H1 (cell line): ENCODE measurements at regions not wholly inside any gene's neighbourhood (a gene's known extent, or its start where the extent isn't known, plus 50 kb on each side); places are given as distances from the start of the nearest gene placed in this dataset.

Experiments used
- HDAC6 ChIP-seq: IDR thresholded peaks from one replicate; pipeline ENCODE4 v1.7.1; 2012; ENCODE audit warnings: low read depth, mild to moderate bottlenecking, inconsistent platforms, low read length, moderate library complexity
- SP2 ChIP-seq: IDR thresholded peaks from 2 replicates; pipeline ENCODE4 v1.6.1; 2012; ENCODE audit warnings: mild to moderate bottlenecking, low read length, inconsistent platforms
- TAF7 ChIP-seq: optimal IDR thresholded peaks from 2 replicates; pipeline ENCODE3; 2011; ENCODE audit warnings: low read depth, mild to moderate bottlenecking, inconsistent platforms, low read length, moderate library complexity, borderline replicate concordance
- TEAD4 ChIP-seq: IDR thresholded peaks from 2 replicates; pipeline ENCODE4 v1.6.1; 2012; ENCODE audit warnings: low read depth, low read length, inconsistent platforms, mixed read lengths

DNA sequence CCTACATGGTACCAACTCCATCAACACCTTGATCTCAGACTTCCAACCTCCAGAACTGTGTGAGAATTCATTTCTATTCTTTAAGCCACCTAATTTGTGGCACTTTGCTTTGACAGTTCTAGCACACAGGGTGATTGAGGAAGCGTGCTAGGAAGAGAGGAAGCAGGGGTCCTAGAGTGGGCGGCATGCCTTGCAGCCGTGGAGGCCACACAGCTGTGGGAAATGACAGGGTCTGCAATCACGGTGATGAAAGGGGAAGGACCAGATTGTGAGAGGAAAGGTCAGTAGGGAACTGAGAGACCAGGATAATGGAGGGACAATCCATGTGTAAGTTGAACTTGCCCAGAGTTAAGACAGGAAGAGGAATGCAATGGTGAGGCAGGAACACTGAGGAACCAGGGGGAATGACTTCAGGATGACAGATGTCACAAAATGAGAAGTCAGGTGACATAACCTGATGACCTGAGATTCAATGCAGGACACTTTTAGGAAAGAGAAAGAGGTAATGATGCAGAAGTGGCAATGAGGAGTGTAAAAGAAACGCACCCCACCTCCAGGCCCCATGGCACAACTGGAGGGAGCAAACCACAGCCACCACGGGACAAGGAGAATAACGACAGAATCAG is 87.3 kb upstream of the PIK3CG start (continued):
- no peak for TF ChIP-seq SP2
- no peak for TF ChIP-seq TEAD4
- no peak for TF ChIP-seq HDAC6
- no peak for TF ChIP-seq TAF7
- TF ChIP-seq, all 59 proteins: peak for 0
